AG10803 (cell line): ENCODE measurements at regions not wholly inside any gene's neighbourhood (a gene's known extent, or its start where the extent isn't known, plus 50 kb on each side); places are given as distances from the start of the nearest gene placed in this dataset.
"Not testable (repeated sequence)": the region's sequence is repeated elsewhere in the genome, so short reads cannot be mapped to it uniquely, and the experiment has no call there.

ENCODE experiments used
- DNase-seq: peaks from one replicate; pipeline ENCODE4 v3.0.0; 2010; ENCODE audit warnings: low read depth
- H3K4me3 ChIP-seq: 2 replicates; pipeline ENCODE4 v1.5.1; 2011; ENCODE audit warnings: mild to moderate bottlenecking, low read length, control low read depth
- CTCF ChIP-seq: conservative IDR thresholded peaks from 2 replicates; pipeline ENCODE4 v1.5.1; 2011; ENCODE audit warnings: mild to moderate bottlenecking, low read length, control low read depth, inconsistent platforms

GRCh38 chr12:75864161-75864560, 167.4 kb downstream of the PHLDA1 start:
- no peak for TF ChIP-seq CTCF
- no peak for DNase-seq
- H3K4me3 ChIP-seq: no peak overlapping the region

GRCh38 chr12:75863533-75863932, 168.0 kb downstream of the PHLDA1 start:
- no peak for DNase-seq
- TF ChIP-seq CTCF: no peak
- no peak overlapping the region for H3K4me3 ChIP-seq

GRCh38 chr12:75862692-75863471, 168.7 kb downstream of the PHLDA1 start:
- no peak for TF ChIP-seq CTCF
- peak; percentile 72 for DNase-seq
- H3K4me3 ChIP-seq: no peak overlapping the region

- peak; percentile 60 for DNase-seq
- H3K4me3 ChIP-seq: no peak overlapping the region
These were observed 171.7 kb downstream of the PHLDA1 start for GRCh38 chr12:75859868-75860267.

GRCh38 chr12:75856235-75856634, 175.3 kb downstream of the PHLDA1 start:
- DNase-seq: no peak
- no peak for TF ChIP-seq CTCF
- no peak overlapping the region for H3K4me3 ChIP-seq

More at GRCh38 chr12:75859868-75860267, 171.7 kb downstream of the PHLDA1 start:
- no peak for TF ChIP-seq CTCF

- DNase-seq: no peak
- no peak overlapping the region for H3K4me3 ChIP-seq
- TF ChIP-seq CTCF: no peak
These were observed 176.2 kb downstream of the PHLDA1 start for GRCh38 chr12:75855360-75855759.

- H3K4me3 ChIP-seq: no peak overlapping the region
- no peak; the same call in 1 of the 2 replicates for TF ChIP-seq CTCF
- DNase-seq: peak; percentile 92
These were observed 176.8 kb downstream of the PHLDA1 start for GRCh38 chr12:75854681-75855309.

GRCh38 chr12:75854137-75854536, 177.4 kb downstream of the PHLDA1 start:
- not testable (repeated sequence) for H3K4me3 ChIP-seq, DNase-seq
